IMR-90 (cell line): ENCODE measurements at regions not wholly inside any gene's neighbourhood (a gene's known extent, or its start where the extent isn't known, plus 50 kb on each side); places are given as distances from the start of the nearest gene placed in this dataset.

Experiments
- ATAC-seq: fragments of 200-7000 bp; cut with Tn5 transposase; 2 replicates; pipeline ENCODE4 v1.9.1; 2020; ENCODE audit warnings: low read depth, mild to moderate bottlenecking, moderate library complexity
- BruUV-seq: library from RNA; stranded (reverse); fragments of 400-500 nt; replicated peaks from 2 replicates; lab custom pipeline; 2021; lab: Mats Ljungman, UMichigan
- CTCF ChIA-PET: fragments of 300-600 bp; formaldehyde crosslinking; extraction: SDS; loops from one replicate; lab custom pipeline; 2021; ENCODE audit warnings: antibody characterized with exemption; lab: Yijun Ruan, JAX
- POLR2A ChIA-PET: fragments of 300-600 bp; sonication (Branson Sonifier 250); formaldehyde crosslinking; loops from one replicate; lab custom pipeline; 2022; ENCODE audit warnings: antibody characterized with exemption; ENCODE audit not compliant: unreplicated experiment; lab: Charles Lee
- DNase-seq: peaks from one replicate; pipeline ENCODE4 v3.0.0; 2013
- H2AFZ ChIP-seq: replicated peaks from 2 replicates; pipeline ENCODE3; 2013; ENCODE audit warnings: low read length, mild to moderate bottlenecking; ENCODE audit not compliant: poor library complexity
- H2AK5ac ChIP-seq: 2 replicates; pipeline ENCODE4 v1.6.1; 2013; ENCODE audit warnings: low read depth, low read length, inconsistent platforms
- H2AK9ac ChIP-seq: replicated peaks from 2 replicates; pipeline ENCODE3; 2013; ENCODE audit warnings: mild to moderate bottlenecking, low read depth, low read length, moderate library complexity; ENCODE audit not compliant: poor library complexity
- H2BK120ac ChIP-seq: 2 replicates; pipeline ENCODE4 v1.6.1; 2013; ENCODE audit warnings: low read depth, low read length, inconsistent platforms
- H2BK15ac ChIP-seq: 3 replicates; pipeline ENCODE4 v1.6.1; 2013; ENCODE audit warnings: low read depth, low read length, inconsistent platforms
- H2BK20ac ChIP-seq: 2 replicates; pipeline ENCODE4 v1.6.1; 2013; ENCODE audit warnings: low read depth, mild to moderate bottlenecking, inconsistent platforms, low read length, moderate library complexity
- H2BK5ac ChIP-seq: 2 replicates; pipeline ENCODE4 v1.6.1; 2013; ENCODE audit warnings: mild to moderate bottlenecking, low read depth, low read length, inconsistent platforms; ENCODE audit not compliant: poor library complexity, severe bottlenecking
- H3K14ac ChIP-seq: replicated peaks from 2 replicates; pipeline ENCODE4 v1.6.1; 2013; ENCODE audit warnings: low read depth, low read length, inconsistent platforms
- H3K18ac ChIP-seq: 2 replicates; pipeline ENCODE4 v1.6.1; 2013; ENCODE audit warnings: low read depth, low read length, control low read depth
- H3K23ac ChIP-seq: 2 replicates; pipeline ENCODE4 v1.6.1; 2013; ENCODE audit warnings: low read depth, low read length, inconsistent platforms
- H3K27ac ChIP-seq: 2 replicates; pipeline ENCODE4 v1.5.1; 2013; ENCODE audit warnings: mild to moderate bottlenecking, control low read depth, low read length; ENCODE audit not compliant: insufficient read depth
- H3K27me3 ChIP-seq: 2 replicates; pipeline ENCODE4 v1.6.1; 2013; ENCODE audit warnings: low read length; ENCODE audit not compliant: control insufficient read depth, insufficient read depth
- H3K36me3 ChIP-seq: 2 replicates; pipeline ENCODE4 v1.6.1; 2013; ENCODE audit warnings: low read length, mixed read lengths; ENCODE audit not compliant: control insufficient read depth, insufficient read depth
- H3K4ac ChIP-seq: 2 replicates; pipeline ENCODE4 v1.6.1; 2013; ENCODE audit warnings: low read depth, low read length, inconsistent platforms
- H3K4me1 ChIP-seq: 2 replicates; pipeline ENCODE4 v1.6.1; 2013; ENCODE audit warnings: low read length, mixed read lengths; ENCODE audit not compliant: control insufficient read depth, insufficient read depth
- H3K4me2 ChIP-seq: 2 replicates; pipeline ENCODE4 v1.6.1; 2013; ENCODE audit warnings: low read depth, mild to moderate bottlenecking, control low read depth, low read length, moderate library complexity
- H3K4me3 ChIP-seq: 2 replicates; pipeline ENCODE4 v1.5.1; 2013; ENCODE audit warnings: low read depth, mild to moderate bottlenecking, control low read depth, low read length, moderate library complexity; ENCODE audit not compliant: insufficient read depth
- H3K56ac ChIP-seq: 2 replicates; pipeline ENCODE4 v1.6.1; 2013; ENCODE audit warnings: low read length, inconsistent platforms; ENCODE audit not compliant: insufficient read depth; ENCODE audit errors: extremely low read depth
- H3K79me1 ChIP-seq, 2 experiments: 2 replicates each; pipeline ENCODE4 v1.6.1; 2013; ENCODE audit warnings: low read length in 2 of 2, inconsistent platforms in 1 of 2, low read depth in 1 of 2
- H3K9ac ChIP-seq: 2 replicates; pipeline ENCODE4 v1.6.1; 2013; ENCODE audit warnings: low read depth, low read length, control low read depth
- H3K9me1 ChIP-seq: 2 replicates; pipeline ENCODE4 v1.6.1; 2013; ENCODE audit warnings: low read length, inconsistent platforms; ENCODE audit not compliant: insufficient read depth
- H3K9me3 ChIP-seq: 2 replicates; pipeline ENCODE4 v1.6.1; 2013; ENCODE audit warnings: low read length; ENCODE audit not compliant: control insufficient read depth, insufficient read depth
- H4K20me1 ChIP-seq: 2 replicates; pipeline ENCODE4 v1.6.1; 2013; ENCODE audit warnings: low read length, inconsistent platforms; ENCODE audit not compliant: insufficient read depth
- H4K5ac ChIP-seq: 2 replicates; pipeline ENCODE4 v1.6.1; 2013; ENCODE audit warnings: mild to moderate bottlenecking, low read depth, low read length, control low read depth
- H4K8ac ChIP-seq, 2 experiments: 2 replicates each; pipeline ENCODE4 v1.6.1; 2013; ENCODE audit warnings: low read depth in 2 of 2, low read length in 2 of 2, control low read depth in 1 of 2, inconsistent platforms in 1 of 2
- H4K91ac ChIP-seq: 2 replicates; pipeline ENCODE4 v1.6.1; 2013; ENCODE audit warnings: low read depth, low read length, inconsistent platforms; ENCODE audit not compliant: insufficient read depth
- BHLHE40 ChIP-seq: fragments of 150-350 bp; IDR thresholded peaks from 2 replicates; pipeline ENCODE4 v1.6.1; 2016; ENCODE audit warnings: mild to moderate bottlenecking, low read depth, low read length
- CEBPB ChIP-seq: IDR thresholded peaks from 2 replicates; pipeline ENCODE4 v1.6.1; 2012; ENCODE audit warnings: low read depth, low read length, improper control_type of control experiment
- CHD1 ChIP-seq: IDR thresholded peaks from 2 replicates; pipeline ENCODE4 v1.6.1; 2012; ENCODE audit warnings: low read depth, low read length, improper control_type of control experiment
- CTCF ChIP-seq: conservative IDR thresholded peaks from 2 replicates; pipeline ENCODE4 v1.5.1; 2012; ENCODE audit warnings: mild to moderate bottlenecking, low read depth, low read length, improper control_type of control experiment
- ELK1 ChIP-seq: fragments of 150-350 bp; IDR thresholded peaks from 2 replicates; pipeline ENCODE4 v1.6.1; 2016; ENCODE audit warnings: low read depth, mild to moderate bottlenecking, low read length, moderate library complexity, borderline replicate concordance
- FOS ChIP-seq: fragments of 150-350 bp; IDR thresholded peaks from 2 replicates; pipeline ENCODE4 v1.6.1; 2016; ENCODE audit warnings: low read depth, low read length
- MAFK ChIP-seq: IDR thresholded peaks from 2 replicates; pipeline ENCODE4 v1.6.1; 2012; ENCODE audit warnings: low read depth, low read length, improper control_type of control experiment
- MAZ ChIP-seq: IDR thresholded peaks from 2 replicates; pipeline ENCODE4 v1.6.1; 2012; ENCODE audit warnings: low read depth, mild to moderate bottlenecking, low read length, improper control_type of control experiment, moderate library complexity, borderline replicate concordance
- MXI1 ChIP-seq: IDR thresholded peaks from 2 replicates; pipeline ENCODE4 v1.6.1; 2012; ENCODE audit warnings: low read depth, mild to moderate bottlenecking, low read length, moderate library complexity, borderline replicate concordance
- NFE2L2 ChIP-seq: fragments of 150-350 bp; IDR thresholded peaks from 2 replicates; pipeline ENCODE4 v1.6.1; 2016; ENCODE audit warnings: low read depth, mild to moderate bottlenecking, low read length
- POLR2A ChIP-seq: IDR thresholded peaks from 2 replicates; pipeline ENCODE4 v1.6.1; 2012; ENCODE audit warnings: mild to moderate bottlenecking, low read depth, low read length
- RAD21 ChIP-seq: IDR thresholded peaks from 2 replicates; pipeline ENCODE4 v1.6.1; 2012; ENCODE audit warnings: low read length, improper control_type of control experiment
- RCOR1 ChIP-seq: IDR thresholded peaks from 2 replicates; pipeline ENCODE4 v1.6.1; 2012; ENCODE audit warnings: mild to moderate bottlenecking, low read length, improper control_type of control experiment; ENCODE audit not compliant: insufficient replicate concordance
- RFX5 ChIP-seq: IDR thresholded peaks from 2 replicates; pipeline ENCODE4 v1.8.0; 2012; ENCODE audit warnings: low read depth, mild to moderate bottlenecking, low read length, moderate library complexity
- SMC3 ChIP-seq: fragments of 150-350 bp; IDR thresholded peaks from 2 replicates; pipeline ENCODE4 v1.6.1; 2016; ENCODE audit warnings: low read depth, mild to moderate bottlenecking, antibody characterized with exemption, low read length, moderate library complexity
- USF2 ChIP-seq: fragments of 150-350 bp; IDR thresholded peaks from 2 replicates; pipeline ENCODE4 v1.6.1; 2017; ENCODE audit warnings: mild to moderate bottlenecking, antibody characterized with exemption, low read length, low read depth
- WGBS, 2 experiments: methylation state at CpG; one replicate each; pipeline versions ENCODE4 v1.1.5 to v1.1.7; 2013; ENCODE audit warnings: missing lambda C conversion rate in 2 of 2; ENCODE audit not compliant: insufficient read length in 1 of 2; ENCODE audit errors: extremely low coverage in 2 of 2; 5-methylcytosine and 5-hydroxymethylcytosine counted together
- dilution Hi-C: fragments of 300-500 bp; cut with HindIII; formaldehyde crosslinking; loops from one replicate; pipeline ENCODE4 v1.14.3; 2018; ENCODE audit warnings: low sequenced_read_pairs; ENCODE audit not compliant: unreplicated experiment
- in situ Hi-C: fragments of 300-500 bp; cut with MboI; formaldehyde crosslinking; loops from 3 replicates; pipeline ENCODE4 v1.14.3; 2019; ENCODE audit warnings: low sequenced_read_pairs, inconsistent platforms, mixed read lengths
- intact Hi-C: fragments of 100-400 bp; cut with micrococcal nuclease; formaldehyde crosslinking; loops from 2 replicates; pipeline ENCODE4 v1.10.0; 2022

- H4K8ac ChIP-seq, result no peak overlapping the region
- 0% methylated on average over 1 of the region's 2 CpGs; no CpG with 5 or more reads in 1 of the 2 experiments for WGBS, 2 experiments
- H3K4me3 ChIP-seq, result no peak overlapping the region
- peak; percentile 19 for DNase-seq
- in situ Hi-C loops (no loop called here), intact Hi-C loops (no loop called here), dilution Hi-C loops (no loop called here)
- H3K27me3 ChIP-seq, result no peaks in the 10 kb centered on the region; the same call in 1 of the 2 replicates
- H3K9me1 ChIP-seq, result peaks cover 6% of the 10 kb centered on the region; the same call in 1 of the 2 replicates
- no peak overlapping the region for H2AK9ac ChIP-seq
- H2BK15ac ChIP-seq, result no peak overlapping the region
- ChIA-PET POLR2A (interaction anchor here (0.6 kb wide), 2 partner anchors 19 to 24 kb away, joined by 4 to 5 read pairs; no protein-coding TSS in a partner anchor), CTCF (no interaction called here)
- no peak overlapping the region for H3K27ac ChIP-seq
- no peak overlapping the region for H3K9ac ChIP-seq
- H3K14ac ChIP-seq, result no peak overlapping the region; the same call in 1 of the 2 replicates
- no peak overlapping the region for H3K18ac ChIP-seq
- BruUV-seq, result no TSS peak
- TF ChIP-seq RFX5 (no peak), USF2 (no peak), POLR2A (no peak), CTCF (no peak), MXI1 (no peak), SMC3 (no peak), ELK1 (no peak), RAD21 (no peak), MAFK (no peak), BHLHE40 (no peak), CHD1 (no peak), RCOR1 (no peak), CEBPB (no peak), FOS (no peak), MAZ (no peak), NFE2L2 (no peak)
- no peak overlapping the region for H3K23ac ChIP-seq
- no peak overlapping the region for H3K56ac ChIP-seq
- H2BK5ac ChIP-seq, result peak overlapping the region; percentile 20
- H3K4me2 ChIP-seq, result no peak overlapping the region
- H3K4me1 ChIP-seq, result peaks cover 6% of the 10 kb centered on the region
- H3K36me3 ChIP-seq, result no peaks in the 10 kb centered on the region
- peak; percentile 65 for ATAC-seq
- no peak overlapping the region for H2AK5ac ChIP-seq
- H3K4ac ChIP-seq, result peak overlapping the region; percentile 53; the same call in 1 of the 2 replicates
- no peaks in the 10 kb centered on the region for H3K9me3 ChIP-seq
- H3K79me1 ChIP-seq, result no peaks in the 10 kb centered on the region
- no peak overlapping the region for H4K91ac ChIP-seq
- H2BK120ac ChIP-seq, result peak overlapping the region; percentile 53; the same call in 1 of the 2 replicates
- H2AFZ ChIP-seq, result no peak overlapping the region
- no peak overlapping the region for H4K5ac ChIP-seq
- no peaks in the 10 kb centered on the region for H4K20me1 ChIP-seq
- peak overlapping the region; percentile 46; the same call in 1 of the 2 replicates for H2BK20ac ChIP-seq
Observed at GRCh38 chr11:15779518-15779917, 576.8 kb downstream of the SOX6 start.
